ENCODE measurements at regions not wholly inside any gene's neighbourhood (a gene's known extent, or its start where the extent isn't known, plus 50 kb on each side); places are given as distances from the start of the nearest gene placed in this dataset.

- Histone ChIP-seq H3K9me3 (no peaks in the 10 kb centered on the region), H3K4me1 (no peaks in the 10 kb centered on the region), H3K4me3 (no peak overlapping the region), H3K27ac (no peak overlapping the region), H3K27me3 (no peaks in the 10 kb centered on the region), H3K36me3 (no peaks in the 10 kb centered on the region)
- intact Hi-C loops (cut with DNase I) = no loop called here
- no peak for TF ChIP-seq POLR2A (IDR thresholded peaks at IDR 0.05)
- no peak for TF ChIP-seq CTCF (IDR thresholded peaks at IDR 0.05)
- 74 to 75% methylated on average over 5 of the region's 5 CpGs for WGBS, 2 donors
- no peak for DNase-seq
Observed at GRCh38 chr2:116378786-116379185, 1435.7 kb upstream of the DDX18 start.

GRCh38 chr2:116411211-116411610 is 1403.3 kb upstream of the DDX18 start:
- intact Hi-C loops (cut with DNase I) = no loop called here
- H3K27ac ChIP-seq = no peak overlapping the region
- 40 to 43% methylated on average over 2 of the region's 2 CpGs for WGBS, 2 donors

GRCh38 chr2:116413659-116414058 is 1400.8 kb upstream of the DDX18 start:
- no peaks in the 10 kb centered on the region for H3K27me3 ChIP-seq
- peaks cover 0 to 10% (median 0%) of the 10 kb centered on the region in 3 donors for H3K9me3 ChIP-seq
- H3K4me3 ChIP-seq = no peak overlapping the region
- H3K27ac ChIP-seq = no peak overlapping the region
- no peak for DNase-seq
- 33 to 67% methylated on average over 1 to 4 of the region's 5 CpGs for WGBS, 2 donors
- TF ChIP-seq CTCF (IDR thresholded peaks at IDR 0.05) (no peak), POLR2A (IDR thresholded peaks at IDR 0.05) (no peak)
- intact Hi-C loops (cut with DNase I) = no loop called here
- no peaks in the 10 kb centered on the region for H3K36me3 ChIP-seq
- H3K4me1 ChIP-seq = no peaks in the 10 kb centered on the region

More at GRCh38 chr2:116411211-116411610, 1403.3 kb upstream of the DDX18 start:
- H3K36me3 ChIP-seq = no peaks in the 10 kb centered on the region
- no peaks in the 10 kb centered on the region for H3K4me1 ChIP-seq
- H3K9me3 ChIP-seq = peaks cover 0 to 10% (median 0%) of the 10 kb centered on the region in 3 donors
- H3K27me3 ChIP-seq = no peaks in the 10 kb centered on the region
- no peak overlapping the region for H3K4me3 ChIP-seq
- DNase-seq = no peak
- TF ChIP-seq CTCF (IDR thresholded peaks at IDR 0.05) = no peak
- no peak for TF ChIP-seq POLR2A (IDR thresholded peaks at IDR 0.05)

- Histone ChIP-seq H3K36me3 (no peaks in the 10 kb centered on the region), H3K4me3 (no peak overlapping the region), H3K4me1 (no peaks in the 10 kb centered on the region), H3K9me3 (peaks cover 0 to 10% (median 0%) of the 10 kb centered on the region in 3 donors), H3K27ac (no peak overlapping the region), H3K27me3 (no peaks in the 10 kb centered on the region)
- TF ChIP-seq CTCF (IDR thresholded peaks at IDR 0.05) = no peak
- WGBS, 2 donors = 42 to 60% methylated on average over 3 of the region's 3 CpGs
- no peak for DNase-seq
- intact Hi-C loops (cut with DNase I) = no loop called here
Observed at GRCh38 chr2:116416731-116417377, 1397.6 kb upstream of the DDX18 start.

GRCh38 chr2:116435648-116436047 is 1378.8 kb upstream of the DDX18 start:
- no peak overlapping the region for H3K4me3 ChIP-seq
- TF ChIP-seq POLR2A (IDR thresholded peaks at IDR 0.05) (no peak), CTCF (IDR thresholded peaks at IDR 0.05) (no peak)
- H3K4me1 ChIP-seq = no peaks in the 10 kb centered on the region
- no peak overlapping the region for H3K27ac ChIP-seq
- no peak for DNase-seq
- no peaks in the 10 kb centered on the region for H3K36me3 ChIP-seq
- H3K9me3 ChIP-seq = peaks cover 0 to 15% (median 0%) of the 10 kb centered on the region in 3 donors
- WGBS, 2 donors = 40 to 47% methylated on average over 4 of the region's 4 CpGs
- no peaks in the 10 kb centered on the region for H3K27me3 ChIP-seq
- intact Hi-C loops (cut with DNase I) = no loop called here
